ENCODE measurements at regions not wholly inside any gene's neighbourhood (a gene's known extent, or its start where the extent isn't known, plus 50 kb on each side); places are given as distances from the start of the nearest gene placed in this dataset.

- no peak overlapping the region for H3K4me3 ChIP-seq
- H3K27me3 ChIP-seq (ENCODE audit: low read depth), result no peaks in the 10 kb centered on the region
- TF ChIP-seq CTCF (IDR thresholded peaks at IDR 0.05), result no peak
- no peaks in the 10 kb centered on the region for H3K9me3 ChIP-seq
- ATAC-seq (no peak), DNase-seq (no peak)
- no peak overlapping the region for H3K27ac ChIP-seq
- no peaks in the 10 kb centered on the region for H3K36me3 ChIP-seq
- H3K4me1 ChIP-seq, result no peaks in the 10 kb centered on the region
- intact Hi-C loops (cut with DNase I), result no loop called here
These were observed 59.0 kb upstream of the HIF1A start for GRCh38 chr14:61636291-61636690.

GRCh38 chr14:61636779-61637178 is 58.5 kb upstream of the HIF1A start:
- no peak for DNase-seq
- no peak for ATAC-seq
- Histone ChIP-seq H3K4me3 (no peak overlapping the region), H3K36me3 (no peaks in the 10 kb centered on the region), H3K27ac (no peak overlapping the region), H3K9me3 (no peaks in the 10 kb centered on the region), H3K27me3 (ENCODE audit: low read depth) (no peaks in the 10 kb centered on the region), H3K4me1 (no peaks in the 10 kb centered on the region)
- no peak for TF ChIP-seq CTCF (IDR thresholded peaks at IDR 0.05)
- intact Hi-C loops (cut with DNase I), result no loop called here

GRCh38 chr14:61638595-61639387 is 56.5 kb upstream of the HIF1A start:
- no peak overlapping the region for H3K4me3 ChIP-seq
- intact Hi-C loops (cut with DNase I), result no loop called here

GRCh38 chr14:61640158-61641136 is 54.9 kb upstream of the HIF1A start:
- H3K4me1 ChIP-seq, result no peaks in the 10 kb centered on the region
- no peaks in the 10 kb centered on the region for H3K36me3 ChIP-seq
- no peak for TF ChIP-seq CTCF (IDR thresholded peaks at IDR 0.05)
- H3K9me3 ChIP-seq, result no peaks in the 10 kb centered on the region
- no peak overlapping the region for H3K27ac ChIP-seq
- no peaks in the 10 kb centered on the region for H3K27me3 ChIP-seq (ENCODE audit: low read depth)
- no peak for ATAC-seq
- DNase-seq, result no peak
- H3K4me3 ChIP-seq, result no peak overlapping the region
- intact Hi-C loops (cut with DNase I), result no loop called here

More at GRCh38 chr14:61638595-61639387, 56.5 kb upstream of the HIF1A start:
- ATAC-seq, result no peak
- Histone ChIP-seq H3K4me1 (no peaks in the 10 kb centered on the region), H3K36me3 (no peaks in the 10 kb centered on the region), H3K9me3 (no peaks in the 10 kb centered on the region), H3K27me3 (ENCODE audit: low read depth) (no peaks in the 10 kb centered on the region), H3K27ac (no peak overlapping the region)
- no peak for DNase-seq
- no peak for TF ChIP-seq CTCF (IDR thresholded peaks at IDR 0.05)

- Histone ChIP-seq H3K9me3 (no peaks in the 10 kb centered on the region), H3K4me1 (no peaks in the 10 kb centered on the region), H3K36me3 (no peaks in the 10 kb centered on the region), H3K4me3 (no peak overlapping the region), H3K27ac (no peak overlapping the region), H3K27me3 (ENCODE audit: low read depth) (no peaks in the 10 kb centered on the region)
- intact Hi-C loops (cut with DNase I), result no loop called here
- no peak for DNase-seq
- ATAC-seq, result no peak
- no peak for TF ChIP-seq CTCF (IDR thresholded peaks at IDR 0.05)
These were observed 53.2 kb upstream of the HIF1A start for GRCh38 chr14:61641914-61642613.

Data from lower lobe of right lung (tissue), 2 donors.